ENCODE measurements at regions not wholly inside any gene's neighbourhood (a gene's known extent, or its start where the extent isn't known, plus 50 kb on each side); places are given as distances from the start of the nearest gene placed in this dataset.

- TF ChIP-seq, protein P1, sequence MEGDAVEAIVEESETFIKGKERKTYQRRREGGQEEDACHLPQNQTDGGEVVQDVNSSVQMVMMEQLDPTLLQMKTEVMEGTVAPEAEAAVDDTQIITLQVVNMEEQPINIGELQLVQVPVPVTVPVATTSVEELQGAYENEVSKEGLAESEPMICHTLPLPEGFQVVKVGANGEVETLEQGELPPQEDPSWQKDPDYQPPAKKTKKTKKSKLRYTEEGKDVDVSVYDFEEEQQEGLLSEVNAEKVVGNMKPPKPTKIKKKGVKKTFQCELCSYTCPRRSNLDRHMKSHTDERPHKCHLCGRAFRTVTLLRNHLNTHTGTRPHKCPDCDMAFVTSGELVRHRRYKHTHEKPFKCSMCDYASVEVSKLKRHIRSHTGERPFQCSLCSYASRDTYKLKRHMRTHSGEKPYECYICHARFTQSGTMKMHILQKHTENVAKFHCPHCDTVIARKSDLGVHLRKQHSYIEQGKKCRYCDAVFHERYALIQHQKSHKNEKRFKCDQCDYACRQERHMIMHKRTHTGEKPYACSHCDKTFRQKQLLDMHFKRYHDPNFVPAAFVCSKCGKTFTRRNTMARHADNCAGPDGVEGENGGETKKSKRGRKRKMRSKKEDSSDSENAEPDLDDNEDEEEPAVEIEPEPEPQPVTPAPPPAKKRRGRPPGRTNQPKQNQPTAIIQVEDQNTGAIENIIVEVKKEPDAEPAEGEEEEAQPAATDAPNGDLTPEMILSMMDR (IDR thresholded peaks at IDR 0.05; ENCODE audit: extremely low read depth, insufficient read depth, missing control alignments) = no peak
- in situ Hi-C loops (cut with MboI; ENCODE audit: low pct_unique_long_range_greater_than_20kb, low sequenced_read_pairs, unreplicated experiment) = no loop called here
- no peak for DNase-seq (ENCODE audit: low spot score)
Measured at GRCh38 chr1:239274242-239274830, 112.0 kb upstream of the CHRM3 start.

DNA sequence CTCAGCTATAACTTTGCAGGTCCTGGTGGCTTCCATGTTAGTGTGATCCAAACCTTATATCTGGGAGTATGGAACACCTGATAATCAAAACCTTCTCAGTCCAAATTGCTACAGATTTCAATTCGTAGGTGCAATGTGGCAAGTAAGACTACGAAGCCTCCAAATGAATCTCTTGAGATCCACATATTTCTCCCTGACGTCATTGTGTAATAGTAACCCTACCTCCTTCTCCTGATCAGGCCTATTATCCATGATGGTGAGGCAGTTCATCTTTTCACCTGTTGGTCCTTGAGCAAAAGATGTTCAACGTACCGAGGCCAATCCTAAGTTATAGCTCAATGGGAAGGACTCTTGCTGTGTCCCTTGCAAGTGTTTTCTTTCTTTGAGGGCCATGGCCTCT, 115.9 kb upstream of the CHRM3 start:
- in situ Hi-C loops (cut with MboI; ENCODE audit: low pct_unique_long_range_greater_than_20kb, low sequenced_read_pairs, unreplicated experiment) = no loop called here
- TF ChIP-seq, protein P1 (IDR thresholded peaks at IDR 0.05; ENCODE audit: extremely low read depth, insufficient read depth, missing control alignments) = no peak
- no peak for DNase-seq (ENCODE audit: low spot score)

DNA sequence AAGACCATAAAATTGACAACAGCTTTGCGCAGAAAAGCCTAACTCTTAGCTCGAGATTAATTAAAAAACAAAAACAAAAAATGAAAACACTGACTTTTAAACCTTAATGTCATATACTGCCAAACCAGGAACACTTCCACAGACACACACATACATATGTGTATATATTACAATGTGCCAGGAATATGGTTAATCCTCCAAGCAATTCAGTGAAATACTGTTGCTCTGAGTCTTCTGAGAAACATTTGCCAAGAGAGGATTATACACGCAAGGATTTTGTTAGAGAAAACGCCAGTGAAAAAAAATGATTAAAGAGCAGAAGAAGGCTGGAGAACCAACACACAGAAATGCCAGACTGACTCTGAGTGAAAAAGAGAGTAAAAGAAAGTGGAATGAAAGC, 116.7 kb upstream of the CHRM3 start:
- TF ChIP-seq, protein P1 (IDR thresholded peaks at IDR 0.05; ENCODE audit: extremely low read depth, insufficient read depth, missing control alignments) = no peak
- DNase-seq (ENCODE audit: low spot score) = no peak
- in situ Hi-C loops (cut with MboI; ENCODE audit: low pct_unique_long_range_greater_than_20kb, low sequenced_read_pairs, unreplicated experiment) = no loop called here

DNA sequence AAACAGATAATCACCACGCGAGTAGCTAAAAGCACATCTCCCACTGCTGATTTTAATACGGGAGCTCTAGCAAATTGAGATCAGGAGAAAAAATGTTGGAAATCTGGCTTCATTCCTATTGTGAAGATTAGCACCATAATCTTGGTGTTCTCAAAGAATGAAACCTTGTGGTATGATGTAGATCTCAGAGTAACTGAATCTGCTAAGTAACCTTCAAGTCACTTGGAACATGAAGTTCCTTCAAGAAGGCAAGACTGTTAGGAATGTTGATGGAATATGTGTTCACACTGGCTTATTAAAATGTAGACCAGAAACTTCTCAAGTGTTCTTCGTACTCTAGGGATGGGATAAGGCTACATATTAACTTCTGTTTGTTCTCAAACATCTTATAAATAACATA, 117.4 kb upstream of the CHRM3 start:
- DNase-seq (ENCODE audit: low spot score) = no peak
- in situ Hi-C loops (cut with MboI; ENCODE audit: low pct_unique_long_range_greater_than_20kb, low sequenced_read_pairs, unreplicated experiment) = no loop called here
- TF ChIP-seq, protein P1 (IDR thresholded peaks at IDR 0.05; ENCODE audit: extremely low read depth, insufficient read depth, missing control alignments) = no peak

DNA sequence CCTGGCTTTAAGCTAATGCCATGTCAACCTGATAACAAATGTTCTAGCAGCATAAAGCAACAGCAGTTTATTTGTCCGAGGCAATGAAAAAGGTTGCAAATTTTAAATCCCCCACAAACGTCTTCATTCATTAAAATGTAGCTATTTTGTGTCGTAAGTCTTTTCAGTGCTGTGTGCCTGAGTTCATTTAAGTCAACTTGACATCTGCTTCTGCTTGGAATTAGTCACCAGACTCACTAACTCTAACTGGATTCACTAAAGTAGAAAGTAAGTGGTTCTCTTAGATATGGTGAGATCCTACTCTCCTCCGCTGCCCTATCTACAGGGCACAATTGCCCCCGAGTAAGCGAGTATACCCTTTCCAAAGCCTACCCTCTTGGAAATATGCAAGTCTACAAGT, 118.4 kb upstream of the CHRM3 start:
- TF ChIP-seq, protein P1 (IDR thresholded peaks at IDR 0.05; ENCODE audit: extremely low read depth, insufficient read depth, missing control alignments) = no peak
- in situ Hi-C loops (cut with MboI; ENCODE audit: low pct_unique_long_range_greater_than_20kb, low sequenced_read_pairs, unreplicated experiment) = no loop called here
- no peak for DNase-seq (ENCODE audit: low spot score)

DNA sequence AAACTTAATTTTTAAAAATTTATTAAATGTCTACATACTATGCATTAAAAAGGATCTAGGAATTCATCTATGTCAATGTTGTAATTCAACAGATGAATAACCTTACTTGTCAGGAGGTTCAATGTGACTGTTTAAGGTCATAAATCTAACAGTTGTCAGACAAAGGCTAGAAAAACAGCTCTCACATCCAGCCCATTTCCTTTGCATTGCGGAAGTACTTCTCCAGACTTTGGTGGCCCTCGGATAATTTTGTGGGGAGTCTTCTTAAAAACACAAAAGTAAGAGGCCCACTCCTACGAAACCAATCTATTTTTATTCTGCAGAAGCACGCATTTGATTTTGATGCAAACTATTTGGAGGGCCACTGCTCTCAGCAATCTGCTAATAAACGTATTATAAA, 122.6 kb upstream of the CHRM3 start:
- DNase-seq (ENCODE audit: low spot score) = no peak
- in situ Hi-C loops (cut with MboI; ENCODE audit: low pct_unique_long_range_greater_than_20kb, low sequenced_read_pairs, unreplicated experiment) = no loop called here
- TF ChIP-seq, protein P1 (IDR thresholded peaks at IDR 0.05; ENCODE audit: extremely low read depth, insufficient read depth, missing control alignments) = no peak

- in situ Hi-C loops (cut with MboI; ENCODE audit: low pct_unique_long_range_greater_than_20kb, low sequenced_read_pairs, unreplicated experiment) = no loop called here
- no peak for DNase-seq (ENCODE audit: low spot score)
- TF ChIP-seq, protein P1 (IDR thresholded peaks at IDR 0.05; ENCODE audit: extremely low read depth, insufficient read depth, missing control alignments) = no peak
Measured at GRCh38 chr1:239262538-239262937, 123.8 kb upstream of the CHRM3 start.
